ENCODE measurements at regions not wholly inside any gene's neighbourhood (a gene's known extent, or its start where the extent isn't known, plus 50 kb on each side); places are given as distances from the start of the nearest gene placed in this dataset.

GRCh38 chr5:114311968-114312367, 49.9 kb upstream of the KCNN2 start:
- TF ChIP-seq IRF1 (CRISPR knock-in tag; IDR thresholded peaks at IDR 0.05; ENCODE audit: borderline replicate concordance) (no peak), PML (IDR thresholded peaks at IDR 0.05; ENCODE audit: low read length) (no peak), PRDM10 (IDR thresholded peaks at IDR 0.05; ENCODE audit: partially characterized antibody) (no peak), CEBPB (tag; IDR thresholded peaks at IDR 0.05) (no peak), CTCF (IDR thresholded peaks at IDR 0.05 in 2 of 3, conservative IDR thresholded peaks at IDR 0.05 in 1 of 3; ENCODE audit: insufficient read depth in 2 of 3, low read depth in 1 of 3, low read length in 3 of 3) (no peak), ESRRA (IDR thresholded peaks at IDR 0.05; ENCODE audit: borderline replicate concordance, low read depth) (no peak), CREB1 (IDR thresholded peaks at IDR 0.05) (no peak), CREB1 (CRISPR knock-in tag; IDR thresholded peaks at IDR 0.05) (no peak), BRF2 (IDR thresholded peaks at IDR 0.05; ENCODE audit: borderline replicate concordance, insufficient read depth, insufficient read length) (no peak)
